Pancreas (tissue), 10 donors: ENCODE measurements at regions not wholly inside any gene's neighbourhood (a gene's known extent, or its start where the extent isn't known, plus 50 kb on each side); places are given as distances from the start of the nearest gene placed in this dataset.

Experiments
- ATAC-seq, 4 donors: fragments of 200-7000 bp; cut with Tn5 transposase; one replicate each; pipeline versions ENCODE4 v1.8.0 to v1.9.1; 2020; ENCODE audit warnings: mild to moderate bottlenecking in 4 of 4, moderate library complexity in 4 of 4
- DNase-seq, 6 donors: peaks; one replicate each; pipeline ENCODE4 v3.0.0-alpha.2; 2020
- FAIRE-seq: peaks from 2 replicates; lab custom pipeline; 2012; peaks lifted over from hg19 to GRCh38; lab: Jason Lieb, UNC
- H3K27ac ChIP-seq, 4 donors: fragments of 200-600 bp; sonication (generic); 1 replicate in 3 of 4; 2 replicates in 1 of 4; pipeline versions ENCODE4 v1.5.0 to v1.8.0; 2020
- H3K27me3 ChIP-seq, 4 donors: fragments of 200-600 bp; one replicate each; pipeline ENCODE4 v1.8.0; 2021
- H3K36me3 ChIP-seq, 3 donors: fragments of 200-600 bp; sonication (generic) in 1 of 3; one replicate each; pipeline versions ENCODE4 v1.5.0 to v1.8.0; 2020 to 2021
- H3K4me1 ChIP-seq, 3 donors: fragments of 200-600 bp; one replicate each; pipeline ENCODE4 v1.8.0; 2021
- H3K4me3 ChIP-seq, 4 donors: fragments of 200-600 bp; sonication (generic) in 2 of 4; one replicate each; pipeline versions ENCODE4 v1.5.0 to v1.8.0; 2020 to 2021
- H3K9me3 ChIP-seq, 4 donors: fragments of 200-600 bp; one replicate each; pipeline ENCODE4 v1.8.0; 2021
- CTCF ChIP-seq, 4 donors: fragments of 200-600 bp; sonication (generic) in 3 of 4; IDR thresholded peaks; one replicate each; pipeline versions ENCODE4 v1.5.0 to v1.8.0; 2021; ENCODE audit warnings: antibody characterized with exemption in 4 of 4
- WGBS, 2 donors: extraction: QIAGEN DNeasy Blood & Tissue Kit; methylation state at CpG; one replicate each; pipeline ENCODE4 v1.1.7; 2013; 5-methylcytosine and 5-hydroxymethylcytosine counted together
- intact Hi-C, 3 donors: fragments of 100-400 bp; cut with DNase I; formaldehyde crosslinking; loops; one replicate each; pipeline versions ENCODE4 v1.11.1 to v1.14.2; 2022
- donor health status: healthy with polysubstance abuse.
- donor health status: DM: no; HTN: no; CAD: no; lungs with moderate emphysema.
- donor health status: DM: no; HTN: no; CAD: no.
- donor health status: control.
- donor health status: control.
- donor health status: Bipolar disorder and iron deficiency.
- donor health status: DM: yes; HTN: yes; CAD: no.
- donor health status: DM: no; HTN: no; CAD: no.
- donor health status: DM: no; HTN: no; CAD: no.
- donor health status: DM: yes; HTN: yes; CAD: no.

DNA sequence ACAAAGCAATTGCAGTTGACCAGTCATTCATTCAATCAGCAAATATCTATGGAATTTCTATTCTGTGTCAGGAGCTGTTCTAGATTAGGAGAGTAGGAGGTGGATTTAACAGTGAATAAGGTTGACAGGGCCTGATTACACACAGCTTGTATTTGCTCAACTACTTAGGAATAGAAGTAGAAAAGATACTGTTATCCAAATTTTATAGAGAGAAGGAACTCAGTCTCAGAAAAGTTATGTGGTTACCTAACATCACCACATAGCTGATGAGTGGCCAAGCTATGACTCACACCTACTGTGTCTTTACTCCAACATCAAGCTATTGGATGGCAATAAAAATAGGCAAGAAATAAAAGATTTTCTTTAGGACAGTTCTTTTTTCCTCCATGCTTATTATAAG lies 374.8 kb downstream of the RMST start:
- Histone ChIP-seq H3K9me3 (no peaks in the 10 kb centered on the region), H3K27me3 (no peaks in the 10 kb centered on the region), H3K36me3 (no peaks in the 10 kb centered on the region), H3K4me1 (no peaks in the 10 kb centered on the region), H3K4me3 (no peak overlapping the region), H3K27ac (no peak overlapping the region)
- TF ChIP-seq CTCF (IDR thresholded peaks at IDR 0.05): no peak
- DNase-seq: peak in 1 of 6 donors; percentile 8
- ATAC-seq: peak in 3 of 4 donors; percentile 39 to 55 (median 47)
- intact Hi-C loops: no loop called here
- no peak for FAIRE-seq

GRCh38 chr12:97848051-97848450 lies 385.4 kb downstream of the RMST start:
- no peaks in the 10 kb centered on the region for H3K36me3 ChIP-seq
- no peaks in the 10 kb centered on the region for H3K27me3 ChIP-seq
- H3K4me1 ChIP-seq: no peaks in the 10 kb centered on the region
- no peak for FAIRE-seq
- WGBS, 2 donors: 49 to 89% methylated on average over 2 of the region's 2 CpGs
- intact Hi-C loops: no loop called here
- H3K9me3 ChIP-seq: no peaks in the 10 kb centered on the region
- H3K4me3 ChIP-seq: no peak overlapping the region
- ATAC-seq: no peak
- no peak overlapping the region for H3K27ac ChIP-seq
- no peak for DNase-seq
- TF ChIP-seq CTCF (IDR thresholded peaks at IDR 0.05): no peak

DNA sequence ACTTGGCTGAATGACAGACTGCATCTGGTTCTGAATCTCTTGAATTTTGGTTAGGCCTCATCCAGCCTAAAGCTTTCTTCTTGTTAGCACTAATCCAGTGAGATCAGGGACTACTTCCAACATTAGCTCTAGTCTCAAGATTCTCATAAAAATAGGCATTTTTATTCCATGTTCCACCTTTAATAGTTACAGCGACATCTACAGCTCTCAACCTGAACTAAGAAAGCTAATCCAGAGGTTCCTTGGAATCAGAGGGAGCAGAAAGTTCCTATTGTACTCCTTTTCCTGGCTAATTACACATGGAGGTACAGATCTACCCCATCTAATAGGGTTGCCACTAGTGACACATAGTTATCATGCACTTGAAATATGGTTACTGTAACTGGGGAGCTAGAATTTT lies 391.9 kb downstream of the RMST start:
- FAIRE-seq (no peak), DNase-seq (no peak), ATAC-seq (no peak)
- Histone ChIP-seq H3K27ac (no peak overlapping the region), H3K4me3 (no peak overlapping the region), H3K36me3 (no peaks in the 10 kb centered on the region), H3K9me3 (no peaks in the 10 kb centered on the region), H3K4me1 (no peaks in the 10 kb centered on the region), H3K27me3 (no peaks in the 10 kb centered on the region)
- intact Hi-C loops: no loop called here
- no peak for TF ChIP-seq CTCF (IDR thresholded peaks at IDR 0.05)
- 87 to 93% methylated on average over 1 of the region's 1 CpG for WGBS, 2 donors

DNA sequence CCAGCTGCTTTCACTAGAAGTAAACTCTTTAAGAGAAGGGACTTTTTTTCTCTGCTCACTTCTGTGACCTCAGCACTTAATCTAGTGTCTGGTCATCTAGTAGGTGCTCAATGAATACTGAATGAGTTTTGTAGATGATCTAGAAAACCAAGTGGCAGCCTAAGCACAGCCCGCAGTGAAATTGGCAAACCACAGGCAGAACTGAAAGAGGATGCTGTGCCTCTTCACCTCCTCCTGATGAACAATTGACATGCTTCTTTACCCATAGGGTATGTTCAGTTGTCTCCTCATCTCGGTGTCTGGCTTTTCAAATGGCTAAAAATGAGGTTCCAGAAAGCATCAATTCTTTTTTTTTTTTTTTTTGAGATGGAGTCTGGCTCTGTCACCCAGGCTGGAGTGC lies 399.5 kb downstream of the RMST start:
- Histone ChIP-seq H3K36me3 (no peaks in the 10 kb centered on the region), H3K27ac (no peak overlapping the region), H3K4me1 (no peaks in the 10 kb centered on the region), H3K9me3 (no peaks in the 10 kb centered on the region), H3K27me3 (no peaks in the 10 kb centered on the region), H3K4me3 (no peak overlapping the region)
- intact Hi-C loops: no loop called here
- 67 to 96% methylated on average over 1 to 2 of the region's 2 CpGs for WGBS, 2 donors
- FAIRE-seq: no peak
- no peak for TF ChIP-seq CTCF (IDR thresholded peaks at IDR 0.05)
- no peak for DNase-seq
- ATAC-seq: no peak

GRCh38 chr12:97875064-97875463 lies 412.5 kb downstream of the RMST start:
- ATAC-seq (no peak), FAIRE-seq (no peak), DNase-seq (no peak)
- H3K9me3 ChIP-seq: no peaks in the 10 kb centered on the region
- no peak for TF ChIP-seq CTCF (IDR thresholded peaks at IDR 0.05)
- H3K27ac ChIP-seq: no peak overlapping the region
- no peak overlapping the region for H3K4me3 ChIP-seq
- no peaks in the 10 kb centered on the region for H3K4me1 ChIP-seq
- no peaks in the 10 kb centered on the region for H3K36me3 ChIP-seq
- no peaks in the 10 kb centered on the region for H3K27me3 ChIP-seq
- 78 to 80% methylated on average over 6 of the region's 6 CpGs for WGBS, 2 donors
- intact Hi-C loops: no loop called here
